Neural crest cell (in vitro differentiated cells): ENCODE measurements at regions not wholly inside any gene's neighbourhood (a gene's known extent, or its start where the extent isn't known, plus 50 kb on each side); places are given as distances from the start of the nearest gene placed in this dataset.

Source experiments
- DNase-seq: peaks from one replicate; pipeline ENCODE4 v3.0.0; 2021; ENCODE audit warnings: low read depth, mixed read lengths, low spot score
- H3K27ac Mint-ChIP-seq: one replicate; pipeline ENCODE4 v1.8.0; 2021; ENCODE audit warnings: mild to moderate bottlenecking, mixed read lengths; ENCODE audit not compliant: unreplicated experiment
- H3K27me3 Mint-ChIP-seq: 2 replicates; pipeline ENCODE4 v1.8.0; 2021; ENCODE audit warnings: low read depth, mild to moderate bottlenecking, mixed read lengths
- H3K36me3 Mint-ChIP-seq: 2 replicates; pipeline ENCODE4 v1.8.0; 2021; ENCODE audit warnings: low read depth, mild to moderate bottlenecking, mixed read lengths
- H3K4me1 Mint-ChIP-seq: 2 replicates; pipeline ENCODE4 v1.8.0; 2021; ENCODE audit warnings: mixed read lengths
- H3K4me3 Mint-ChIP-seq: one replicate; pipeline ENCODE4 v1.8.0; 2021; ENCODE audit warnings: mild to moderate bottlenecking, mixed read lengths
- H3K9me3 Mint-ChIP-seq: 2 replicates; pipeline ENCODE4 v1.8.0; 2021; ENCODE audit warnings: mixed read lengths
- CTCF ChIP-seq: fragments of 200-600 bp; sonication (generic); conservative IDR thresholded peaks from 2 replicates; pipeline ENCODE4 v1.5.0; 2021; ENCODE audit warnings: antibody characterized with exemption, mild to moderate bottlenecking

GRCh38 chrX:137431693-137432488 is 134.0 kb upstream of the ZIC3 start:
- DNase-seq = no peak

DNA sequence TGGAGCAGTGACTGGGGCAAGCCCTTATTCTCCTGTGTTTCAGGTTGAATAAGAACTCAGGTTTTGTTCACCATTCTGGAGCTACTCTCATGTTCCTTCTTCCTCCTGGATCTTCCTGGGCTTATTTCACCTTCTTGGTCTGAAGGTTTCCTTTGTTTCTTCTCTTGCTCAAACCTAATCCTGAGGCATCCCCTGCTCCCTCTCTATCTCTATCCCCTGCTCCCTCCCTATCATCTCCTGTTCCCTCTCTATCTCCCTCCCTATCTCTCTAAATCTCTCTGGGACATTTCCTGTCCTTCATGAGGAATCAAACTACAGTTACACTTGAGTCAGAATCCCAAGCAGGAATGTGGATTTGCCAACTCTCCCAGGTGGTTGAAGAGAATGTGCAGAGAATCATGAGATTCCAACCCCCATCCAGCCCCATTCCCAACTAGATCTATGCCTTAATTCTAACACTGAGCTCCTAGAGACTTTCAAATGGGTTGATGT is 134.9 kb upstream of the ZIC3 start:
- Mint-ChIP-seq H3K9me3 (peaks cover 3% of the 10 kb centered on the region), H3K4me1 (peaks cover 6% of the 10 kb centered on the region), H3K27ac (no peak overlapping the region), H3K36me3 (no peaks in the 10 kb centered on the region), H3K27me3 (peaks cover 67% of the 10 kb centered on the region), H3K4me3 (peak overlapping the region; percentile 13)
- no peak for TF ChIP-seq CTCF
- no peak for DNase-seq

More at GRCh38 chrX:137431693-137432488, 134.0 kb upstream of the ZIC3 start:
- H3K4me3 Mint-ChIP-seq = no peak overlapping the region
- H3K4me1 Mint-ChIP-seq = no peaks in the 10 kb centered on the region
- no peak overlapping the region for H3K27ac Mint-ChIP-seq
- H3K36me3 Mint-ChIP-seq = peaks cover 4% of the 10 kb centered on the region
- TF ChIP-seq CTCF = no peak
- peaks cover 7% of the 10 kb centered on the region for H3K9me3 Mint-ChIP-seq
- H3K27me3 Mint-ChIP-seq = peaks cover 59% of the 10 kb centered on the region

GRCh38 chrX:137430301-137430700 is 135.6 kb upstream of the ZIC3 start:
- Mint-ChIP-seq H3K9me3 (no peaks in the 10 kb centered on the region), H3K4me3 (peak overlapping the region; percentile 13), H3K4me1 (peaks cover 9% of the 10 kb centered on the region), H3K36me3 (no peaks in the 10 kb centered on the region), H3K27me3 (peaks cover 75% of the 10 kb centered on the region), H3K27ac (no peak overlapping the region)
- no peak for TF ChIP-seq CTCF
- no peak for DNase-seq

GRCh38 chrX:137428766-137429591 is 136.9 kb upstream of the ZIC3 start:
- peaks cover 14% of the 10 kb centered on the region for H3K4me1 Mint-ChIP-seq
- peaks cover 86% of the 10 kb centered on the region for H3K27me3 Mint-ChIP-seq
- H3K9me3 Mint-ChIP-seq = no peaks in the 10 kb centered on the region
- H3K27ac Mint-ChIP-seq = no peak overlapping the region
- H3K36me3 Mint-ChIP-seq = no peaks in the 10 kb centered on the region
- no peak for DNase-seq
- TF ChIP-seq CTCF = peak; percentile 27
- H3K4me3 Mint-ChIP-seq = no peak overlapping the region

GRCh38 chrX:137428221-137428661 is 137.7 kb upstream of the ZIC3 start:
- Mint-ChIP-seq H3K27ac (no peak overlapping the region), H3K4me1 (peaks cover 14% of the 10 kb centered on the region), H3K4me3 (peak overlapping the region; percentile 74), H3K9me3 (no peaks in the 10 kb centered on the region), H3K36me3 (no peaks in the 10 kb centered on the region), H3K27me3 (peaks cover 93% of the 10 kb centered on the region)
- TF ChIP-seq CTCF = no peak
- DNase-seq = no peak
